NCI-H2196 (cell line): ENCODE measurements at regions not wholly inside any gene's neighbourhood (a gene's known extent, or its start where the extent isn't known, plus 50 kb on each side); places are given as distances from the start of the nearest gene placed in this dataset.
"Not testable (repeated sequence)": the region's sequence is repeated elsewhere in the genome, so short reads cannot be mapped to it uniquely, and the experiment has no call there.

Experiments used
- DNase-seq: peaks from one replicate; lab custom pipeline; 2025; ENCODE audit not compliant: unreplicated experiment; lab: John Stamatoyannopoulos, UW

GRCh38 chr17:6373599-6373998 is 61.3 kb downstream of the AIPL1 start:
- not testable (repeated sequence) for DNase-seq

GRCh38 chr17:6366221-6366666 is 68.7 kb downstream of the AIPL1 start:
- DNase-seq = no peak

- no peak for DNase-seq
Measured at GRCh38 chr17:6365200-6365943, 69.5 kb downstream of the AIPL1 start.

GRCh38 chr17:6361733-6362132 is 73.2 kb downstream of the AIPL1 start:
- DNase-seq = no peak

GRCh38 chr17:6358131-6358530 is 76.8 kb downstream of the AIPL1 start:
- no peak for DNase-seq

- DNase-seq = no peak
Measured at GRCh38 chr17:6356562-6356961, 78.4 kb downstream of the AIPL1 start.

GRCh38 chr17:6355196-6355595 is 79.7 kb downstream of the AIPL1 start:
- peak; percentile 3 for DNase-seq

- no peak for DNase-seq
Measured at GRCh38 chr17:6352801-6353560, 81.9 kb downstream of the AIPL1 start.

GRCh38 chr17:6352016-6352415 is 82.9 kb downstream of the AIPL1 start:
- DNase-seq = no peak

- DNase-seq = no peak
Measured at GRCh38 chr17:6350806-6351205, 84.1 kb downstream of the AIPL1 start.

GRCh38 chr17:6348891-6349290 is 86.0 kb downstream of the AIPL1 start:
- no peak for DNase-seq

- no peak for DNase-seq
Measured at GRCh38 chr17:6347776-6348175, 87.1 kb downstream of the AIPL1 start.

GRCh38 chr17:6346986-6347385 is 87.9 kb downstream of the AIPL1 start:
- no peak for DNase-seq

GRCh38 chr17:6346156-6346786 is 88.7 kb downstream of the AIPL1 start:
- DNase-seq = no peak

GRCh38 chr17:6343736-6344135 is 91.2 kb downstream of the AIPL1 start:
- DNase-seq = no peak

GRCh38 chr17:6343191-6343590 is 91.7 kb downstream of the AIPL1 start:
- DNase-seq = no peak

GRCh38 chr17:6340708-6341107 is 94.2 kb downstream of the AIPL1 start:
- no peak for DNase-seq

- DNase-seq = no peak
Measured at GRCh38 chr17:6334386-6334785, 100.5 kb downstream of the AIPL1 start.

GRCh38 chr17:6330936-6331335 is 104.0 kb downstream of the AIPL1 start:
- no peak for DNase-seq

- no peak for DNase-seq
Measured at GRCh38 chr17:6328279-6328678, 106.6 kb downstream of the AIPL1 start.

- DNase-seq = no peak
Measured at GRCh38 chr17:6327007-6327406, 107.9 kb downstream of the AIPL1 start.

- no peak for DNase-seq
Measured at GRCh38 chr17:6326483-6326882, 108.4 kb downstream of the AIPL1 start.
